SK-N-SH treated with all-trans-retinoic acid at 6 μM for 48 hours (cell line): ENCODE measurements at regions not wholly inside any gene's neighbourhood (a gene's known extent, or its start where the extent isn't known, plus 50 kb on each side); places are given as distances from the start of the nearest gene placed in this dataset.

ENCODE experiments used
- ATAC-seq: fragments of 200-7000 bp; cut with Tn5 transposase; 3 replicates; pipeline ENCODE4 v1.9.1; 2020; ENCODE audit warnings: mild to moderate bottlenecking, moderate library complexity
- ARNTL ChIP-seq: fragments of 450-650 bp; formaldehyde crosslinking; IDR thresholded peaks from 2 replicates; pipeline ENCODE4 v1.5.0; 2020; ENCODE audit warnings: low read depth, mild to moderate bottlenecking, moderate library complexity, borderline replicate concordance
- BACH2 ChIP-seq: fragments of 250-450 bp; sonication (Bioruptor Pico); IDR thresholded peaks from 2 replicates; pipeline ENCODE4 v1.9.0; 2021; ENCODE audit warnings: mild to moderate bottlenecking, borderline replicate concordance
- CSDC2 ChIP-seq: fragments of 250-450 bp; sonication (Bioruptor Pico); IDR thresholded peaks from 2 replicates; pipeline ENCODE4 v1.5.0; 2020; ENCODE audit warnings: mild to moderate bottlenecking, moderate library complexity
- ESRRG ChIP-seq: fragments of 250-450 bp; sonication (Bioruptor Pico); IDR thresholded peaks from 2 replicates; pipeline ENCODE4 v1.6.1; 2021; ENCODE audit warnings: mild to moderate bottlenecking
- GLIS3 ChIP-seq: fragments of 250-450 bp; sonication (Bioruptor Pico); IDR thresholded peaks from 2 replicates; pipeline ENCODE4 v1.5.0; 2020; ENCODE audit warnings: mild to moderate bottlenecking, moderate library complexity
- ISL1 ChIP-seq: fragments of 250-450 bp; sonication (Bioruptor Pico); IDR thresholded peaks from 2 replicates; pipeline ENCODE4 v2.1.2; 2022; ENCODE audit warnings: mild to moderate bottlenecking, moderate library complexity
- OSR1 ChIP-seq: fragments of 250-450 bp; sonication (Bioruptor Pico); IDR thresholded peaks from 2 replicates; pipeline ENCODE4 v1.8.0; 2022; ENCODE audit warnings: moderate library complexity, mild to moderate bottlenecking, inconsistent platforms
- PPARA ChIP-seq: fragments of 250-450 bp; sonication (Bioruptor Pico); IDR thresholded peaks from 2 replicates; pipeline ENCODE4 v1.5.0; 2020; ENCODE audit warnings: mild to moderate bottlenecking, borderline replicate concordance
- RARB ChIP-seq: fragments of 250-450 bp; sonication (Bioruptor Pico); IDR thresholded peaks from 2 replicates; pipeline ENCODE4 v1.8.0; 2021; ENCODE audit warnings: mild to moderate bottlenecking, moderate library complexity
- SNAI2 ChIP-seq: fragments of 250-450 bp; sonication (Bioruptor Pico); IDR thresholded peaks from 2 replicates; pipeline ENCODE4 v1.5.0; 2020; ENCODE audit warnings: mild to moderate bottlenecking, moderate library complexity
- TCF4 ChIP-seq: fragments of 250-450 bp; sonication (Bioruptor Pico); IDR thresholded peaks from 2 replicates; pipeline ENCODE4 v1.8.0; 2021; ENCODE audit warnings: mild to moderate bottlenecking, moderate library complexity, borderline replicate concordance
- TOX ChIP-seq: fragments of 250-450 bp; sonication (Bioruptor Pico); IDR thresholded peaks from 2 replicates; pipeline ENCODE4 v1.8.0; 2021; ENCODE audit warnings: mild to moderate bottlenecking, moderate library complexity, borderline replicate concordance
- ZC3H10 ChIP-seq: fragments of 250-450 bp; sonication (Bioruptor Pico); IDR thresholded peaks from 2 replicates; pipeline ENCODE4 v1.5.1; 2021; ENCODE audit warnings: mild to moderate bottlenecking, moderate library complexity
- ZFP3 ChIP-seq: fragments of 250-450 bp; sonication (Bioruptor Pico); IDR thresholded peaks from 2 replicates; pipeline ENCODE4 v1.5.0; 2020; ENCODE audit warnings: mild to moderate bottlenecking, moderate library complexity
- ZNF565 ChIP-seq: fragments of 450-650 bp; formaldehyde crosslinking; conservative IDR thresholded peaks from 2 replicates; pipeline ENCODE4 v1.5.0; 2020; ENCODE audit warnings: low read depth, mild to moderate bottlenecking, moderate library complexity
- ZNF70 ChIP-seq: fragments of 450-650 bp; formaldehyde crosslinking; IDR thresholded peaks from 2 replicates; pipeline ENCODE4 v1.5.0; 2020; ENCODE audit warnings: mild to moderate bottlenecking, moderate library complexity
- ZNF8 ChIP-seq: fragments of 450-650 bp; formaldehyde crosslinking; IDR thresholded peaks from 2 replicates; pipeline ENCODE4 v1.5.0; 2020; ENCODE audit warnings: mild to moderate bottlenecking, moderate library complexity
- TF ChIP-seq, protein P1 (sequence below): fragments of 250-450 bp; sonication (Bioruptor Pico); IDR thresholded peaks from 2 replicates; pipeline ENCODE4 v1.8.0; 2021; ENCODE audit warnings: low read depth, mild to moderate bottlenecking, moderate library complexity, borderline replicate concordance
- TF ChIP-seq, protein P2 (sequence below): fragments of 250-450 bp; sonication (Bioruptor Pico); IDR thresholded peaks from 2 replicates; pipeline ENCODE4 v1.8.0; 2020; ENCODE audit warnings: mild to moderate bottlenecking, moderate library complexity, borderline replicate concordance
- TF ChIP-seq, protein P3 (sequence below): fragments of 250-450 bp; sonication (Bioruptor Pico); IDR thresholded peaks from 2 replicates; pipeline ENCODE4 v1.5.0; 2020; ENCODE audit warnings: mild to moderate bottlenecking, moderate library complexity
- TF ChIP-seq, protein P4 (sequence below): fragments of 250-450 bp; sonication (Bioruptor Pico); IDR thresholded peaks from 2 replicates; pipeline ENCODE4 v1.5.1; 2021; ENCODE audit warnings: mild to moderate bottlenecking, moderate library complexity
- TF ChIP-seq, protein P5 (sequence below): fragments of 250-450 bp; sonication (Bioruptor Pico); IDR thresholded peaks from 2 replicates; pipeline ENCODE4 v1.5.1; 2020; ENCODE audit warnings: low read depth, mild to moderate bottlenecking, moderate library complexity

DNA sequence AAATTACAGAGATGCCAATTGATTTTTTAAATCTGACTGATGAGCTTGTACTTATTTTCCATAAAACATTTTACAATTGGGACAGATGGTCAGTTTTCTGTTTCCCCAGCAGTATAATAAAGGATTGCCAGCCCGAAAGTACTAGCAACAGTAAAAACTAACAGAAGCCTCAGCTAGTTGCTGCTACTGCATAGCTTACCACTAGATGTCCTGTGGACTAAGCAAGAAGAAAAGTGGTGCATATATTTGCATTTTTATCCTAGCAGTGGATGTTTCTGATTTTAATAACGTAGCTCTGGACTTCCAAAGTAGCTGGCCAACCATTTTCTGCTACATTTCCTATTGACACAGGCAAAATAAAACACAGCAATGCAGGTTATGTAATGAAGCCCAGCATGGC lies 241.5 kb downstream of the BARHL2 start (continued):
- TF ChIP-seq, protein P1, sequence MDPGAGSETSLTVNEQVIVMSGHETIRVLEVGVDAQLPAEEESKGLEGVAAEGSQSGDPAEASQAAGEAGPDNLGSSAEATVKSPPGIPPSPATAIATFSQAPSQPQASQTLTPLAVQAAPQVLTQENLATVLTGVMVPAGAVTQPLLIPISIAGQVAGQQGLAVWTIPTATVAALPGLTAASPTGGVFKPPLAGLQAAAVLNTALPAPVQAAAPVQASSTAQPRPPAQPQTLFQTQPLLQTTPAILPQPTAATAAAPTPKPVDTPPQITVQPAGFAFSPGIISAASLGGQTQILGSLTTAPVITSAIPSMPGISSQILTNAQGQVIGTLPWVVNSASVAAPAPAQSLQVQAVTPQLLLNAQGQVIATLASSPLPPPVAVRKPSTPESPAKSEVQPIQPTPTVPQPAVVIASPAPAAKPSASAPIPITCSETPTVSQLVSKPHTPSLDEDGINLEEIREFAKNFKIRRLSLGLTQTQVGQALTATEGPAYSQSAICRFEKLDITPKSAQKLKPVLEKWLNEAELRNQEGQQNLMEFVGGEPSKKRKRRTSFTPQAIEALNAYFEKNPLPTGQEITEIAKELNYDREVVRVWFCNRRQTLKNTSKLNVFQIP: no peak
- no peak for TF ChIP-seq ISL1
- no peak for TF ChIP-seq ZC3H10
- TF ChIP-seq OSR1 (CRISPR knock-in tag): no peak
- TF ChIP-seq ARNTL: no peak
- TF ChIP-seq CSDC2 (CRISPR knock-in tag): no peak
- TF ChIP-seq BACH2 (CRISPR knock-in tag): no peak

DNA sequence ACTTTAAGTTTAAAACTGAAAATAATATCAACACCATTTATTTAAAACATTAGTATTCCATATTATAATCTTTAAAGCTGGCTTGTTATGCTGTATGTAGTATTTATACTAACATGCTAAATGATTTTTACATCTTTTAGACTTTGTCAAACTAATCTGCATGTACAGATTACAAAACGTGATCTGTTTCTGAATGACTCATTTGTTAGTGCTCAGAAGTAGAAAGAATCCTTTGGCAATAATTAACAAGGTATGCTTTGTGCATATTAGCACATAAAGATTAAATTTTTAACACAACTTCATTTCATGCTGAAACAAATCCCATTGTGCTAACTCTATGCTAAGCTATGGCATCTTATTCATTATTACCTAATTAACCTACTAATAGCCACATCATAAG lies 242.4 kb downstream of the BARHL2 start:
- TF ChIP-seq, protein P2, sequence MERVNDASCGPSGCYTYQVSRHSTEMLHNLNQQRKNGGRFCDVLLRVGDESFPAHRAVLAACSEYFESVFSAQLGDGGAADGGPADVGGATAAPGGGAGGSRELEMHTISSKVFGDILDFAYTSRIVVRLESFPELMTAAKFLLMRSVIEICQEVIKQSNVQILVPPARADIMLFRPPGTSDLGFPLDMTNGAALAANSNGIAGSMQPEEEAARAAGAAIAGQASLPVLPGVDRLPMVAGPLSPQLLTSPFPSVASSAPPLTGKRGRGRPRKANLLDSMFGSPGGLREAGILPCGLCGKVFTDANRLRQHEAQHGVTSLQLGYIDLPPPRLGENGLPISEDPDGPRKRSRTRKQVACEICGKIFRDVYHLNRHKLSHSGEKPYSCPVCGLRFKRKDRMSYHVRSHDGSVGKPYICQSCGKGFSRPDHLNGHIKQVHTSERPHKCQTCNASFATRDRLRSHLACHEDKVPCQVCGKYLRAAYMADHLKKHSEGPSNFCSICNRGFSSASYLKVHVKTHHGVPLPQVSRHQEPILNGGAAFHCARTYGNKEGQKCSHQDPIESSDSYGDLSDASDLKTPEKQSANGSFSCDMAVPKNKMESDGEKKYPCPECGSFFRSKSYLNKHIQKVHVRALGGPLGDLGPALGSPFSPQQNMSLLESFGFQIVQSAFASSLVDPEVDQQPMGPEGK (CRISPR knock-in tag): no peak
- no peak for TF ChIP-seq ZNF8 (CRISPR knock-in tag)
- TF ChIP-seq, protein P1: no peak
- TF ChIP-seq OSR1 (CRISPR knock-in tag): no peak
- TF ChIP-seq ESRRG (CRISPR knock-in tag): no peak
- no peak for TF ChIP-seq SNAI2 (CRISPR knock-in tag)
- no peak for TF ChIP-seq GLIS3 (CRISPR knock-in tag)
- no peak for TF ChIP-seq ZNF565 (CRISPR knock-in tag)
- no peak for TF ChIP-seq ZNF70 (CRISPR knock-in tag)
- no peak for TF ChIP-seq ZC3H10
- TF ChIP-seq, protein P3, sequence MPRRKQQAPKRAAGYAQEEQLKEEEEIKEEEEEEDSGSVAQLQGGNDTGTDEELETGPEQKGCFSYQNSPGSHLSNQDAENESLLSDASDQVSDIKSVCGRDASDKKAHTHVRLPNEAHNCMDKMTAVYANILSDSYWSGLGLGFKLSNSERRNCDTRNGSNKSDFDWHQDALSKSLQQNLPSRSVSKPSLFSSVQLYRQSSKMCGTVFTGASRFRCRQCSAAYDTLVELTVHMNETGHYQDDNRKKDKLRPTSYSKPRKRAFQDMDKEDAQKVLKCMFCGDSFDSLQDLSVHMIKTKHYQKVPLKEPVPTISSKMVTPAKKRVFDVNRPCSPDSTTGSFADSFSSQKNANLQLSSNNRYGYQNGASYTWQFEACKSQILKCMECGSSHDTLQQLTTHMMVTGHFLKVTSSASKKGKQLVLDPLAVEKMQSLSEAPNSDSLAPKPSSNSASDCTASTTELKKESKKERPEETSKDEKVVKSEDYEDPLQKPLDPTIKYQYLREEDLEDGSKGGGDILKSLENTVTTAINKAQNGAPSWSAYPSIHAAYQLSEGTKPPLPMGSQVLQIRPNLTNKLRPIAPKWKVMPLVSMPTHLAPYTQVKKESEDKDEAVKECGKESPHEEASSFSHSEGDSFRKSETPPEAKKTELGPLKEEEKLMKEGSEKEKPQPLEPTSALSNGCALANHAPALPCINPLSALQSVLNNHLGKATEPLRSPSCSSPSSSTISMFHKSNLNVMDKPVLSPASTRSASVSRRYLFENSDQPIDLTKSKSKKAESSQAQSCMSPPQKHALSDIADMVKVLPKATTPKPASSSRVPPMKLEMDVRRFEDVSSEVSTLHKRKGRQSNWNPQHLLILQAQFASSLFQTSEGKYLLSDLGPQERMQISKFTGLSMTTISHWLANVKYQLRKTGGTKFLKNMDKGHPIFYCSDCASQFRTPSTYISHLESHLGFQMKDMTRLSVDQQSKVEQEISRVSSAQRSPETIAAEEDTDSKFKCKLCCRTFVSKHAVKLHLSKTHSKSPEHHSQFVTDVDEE (CRISPR knock-in tag): no peak
- TF ChIP-seq ZFP3 (CRISPR knock-in tag): no peak
- TF ChIP-seq RARB (CRISPR knock-in tag): no peak
- TF ChIP-seq ARNTL: no peak
- no peak for TF ChIP-seq PPARA (CRISPR knock-in tag)
- TF ChIP-seq TOX: no peak
- no peak for TF ChIP-seq CSDC2 (CRISPR knock-in tag)
- ATAC-seq: no peak

DNA sequence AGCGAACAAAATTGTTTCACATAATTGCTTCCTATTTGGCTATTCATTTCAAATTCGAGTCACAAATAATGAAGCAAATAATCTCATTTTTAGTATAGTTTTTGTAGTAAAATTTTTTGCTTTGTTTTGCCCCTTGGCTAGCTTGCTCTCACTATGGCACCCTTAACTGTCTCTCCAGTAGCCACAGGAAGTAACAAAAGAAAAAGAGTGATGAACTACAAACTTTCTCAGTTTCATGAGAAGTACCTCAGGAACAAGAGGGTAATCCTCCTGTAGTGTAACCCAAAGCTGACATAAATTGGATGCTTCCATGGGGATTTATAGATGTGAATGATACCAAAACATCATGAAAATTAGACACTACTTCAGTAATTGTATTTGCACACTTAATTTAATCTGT lies 242.9 kb downstream of the BARHL2 start:
- TF ChIP-seq, protein P4, sequence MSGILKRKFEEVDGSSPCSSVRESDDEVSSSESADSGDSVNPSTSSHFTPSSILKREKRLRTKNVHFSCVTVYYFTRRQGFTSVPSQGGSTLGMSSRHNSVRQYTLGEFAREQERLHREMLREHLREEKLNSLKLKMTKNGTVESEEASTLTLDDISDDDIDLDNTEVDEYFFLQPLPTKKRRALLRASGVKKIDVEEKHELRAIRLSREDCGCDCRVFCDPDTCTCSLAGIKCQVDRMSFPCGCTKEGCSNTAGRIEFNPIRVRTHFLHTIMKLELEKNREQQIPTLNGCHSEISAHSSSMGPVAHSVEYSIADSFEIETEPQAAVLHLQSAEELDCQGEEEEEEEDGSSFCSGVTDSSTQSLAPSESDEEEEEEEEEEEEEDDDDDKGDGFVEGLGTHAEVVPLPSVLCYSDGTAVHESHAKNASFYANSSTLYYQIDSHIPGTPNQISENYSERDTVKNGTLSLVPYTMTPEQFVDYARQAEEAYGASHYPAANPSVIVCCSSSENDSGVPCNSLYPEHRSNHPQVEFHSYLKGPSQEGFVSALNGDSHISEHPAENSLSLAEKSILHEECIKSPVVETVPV (CRISPR knock-in tag): no peak
- TF ChIP-seq ZC3H10 (no peak), ISL1 (no peak), TOX (no peak), ZNF565 (CRISPR knock-in tag) (no peak), RARB (CRISPR knock-in tag) (no peak), ZFP3 (CRISPR knock-in tag) (no peak), BACH2 (CRISPR knock-in tag) (no peak), TCF4 (CRISPR knock-in tag) (no peak)
- TF ChIP-seq, protein P5, sequence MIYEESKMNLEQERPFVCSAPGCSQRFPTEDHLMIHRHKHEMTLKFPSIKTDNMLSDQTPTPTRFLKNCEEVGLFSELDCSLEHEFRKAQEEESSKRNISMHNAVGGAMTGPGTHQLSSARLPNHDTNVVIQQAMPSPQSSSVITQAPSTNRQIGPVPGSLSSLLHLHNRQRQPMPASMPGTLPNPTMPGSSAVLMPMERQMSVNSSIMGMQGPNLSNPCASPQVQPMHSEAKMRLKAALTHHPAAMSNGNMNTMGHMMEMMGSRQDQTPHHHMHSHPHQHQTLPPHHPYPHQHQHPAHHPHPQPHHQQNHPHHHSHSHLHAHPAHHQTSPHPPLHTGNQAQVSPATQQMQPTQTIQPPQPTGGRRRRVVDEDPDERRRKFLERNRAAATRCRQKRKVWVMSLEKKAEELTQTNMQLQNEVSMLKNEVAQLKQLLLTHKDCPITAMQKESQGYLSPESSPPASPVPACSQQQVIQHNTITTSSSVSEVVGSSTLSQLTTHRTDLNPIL (CRISPR knock-in tag): no peak
- TF ChIP-seq, protein P2 (CRISPR knock-in tag): no peak
- no peak for ATAC-seq
